Naive thymus-derived CD4-positive, alpha-beta T cell (primary cell): ENCODE measurements at regions not wholly inside any gene's neighbourhood (a gene's known extent, or its start where the extent isn't known, plus 50 kb on each side); places are given as distances from the start of the nearest gene placed in this dataset.

Experiments used
- ATAC-seq: fragments of 150-1000 bp; cut with Tn5 transposase; 2 replicates; pipeline ENCODE4 v1.10.0; 2021; ENCODE audit warnings: mild to moderate bottlenecking, moderate library complexity
- CTCF ChIA-PET: fragments of 350-600 bp; sonication (Branson Sonifier 250); formaldehyde crosslinking; loops from one replicate; lab custom pipeline; 2021; ENCODE audit warnings: antibody characterized with exemption; lab: Charles Lee
- POLR2A ChIA-PET: fragments of 350-600 bp; sonication (Branson Sonifier 250); formaldehyde crosslinking; loops from one replicate; lab custom pipeline; 2021; ENCODE audit warnings: antibody characterized with exemption, inconsistent platforms; lab: Charles Lee
- DNase-seq, 9 donors: peaks; one replicate each; pipeline versions ENCODE4 v3.0.0 to v3.0.0-alpha.2; 2020 to 2022; ENCODE audit warnings: mixed read lengths in 1 of 9
- H3K27ac ChIP-seq: one replicate; pipeline ENCODE4 v1.7.0; 2013; ENCODE audit warnings: mild to moderate bottlenecking, low read depth, low read length, moderate library complexity
- H3K27me3 ChIP-seq, 2 donors: one replicate each; pipeline ENCODE4 v1.7.0; 2013; ENCODE audit warnings: low read length in 2 of 2, mild to moderate bottlenecking in 2 of 2, moderate library complexity in 2 of 2; ENCODE audit not compliant: control insufficient read depth in 2 of 2, insufficient read depth in 2 of 2
- H3K36me3 ChIP-seq, 3 experiments: 1 replicate in 2 of 3; 2 replicates in 1 of 3; pipeline ENCODE4 v1.7.0; 2013; ENCODE audit warnings: low read length in 3 of 3, mild to moderate bottlenecking in 3 of 3, moderate library complexity in 1 of 3; ENCODE audit not compliant: insufficient read depth in 3 of 3, control insufficient read depth in 2 of 3
- H3K4me1 ChIP-seq, 2 donors: one replicate each; pipeline ENCODE4 v1.7.0; 2013; ENCODE audit warnings: low read length in 2 of 2, mild to moderate bottlenecking in 2 of 2, moderate library complexity in 1 of 2; ENCODE audit not compliant: control insufficient read depth in 2 of 2, insufficient read depth in 2 of 2
- H3K4me3 ChIP-seq: 2 replicates; pipeline ENCODE4 v1.7.0; 2013; ENCODE audit warnings: mild to moderate bottlenecking, low read length
- H3K9me3 ChIP-seq, 3 experiments: 1 replicate in 2 of 3; 2 replicates in 1 of 3; pipeline ENCODE4 v1.7.0; 2013; ENCODE audit warnings: low read length in 3 of 3; ENCODE audit not compliant: control insufficient read depth in 2 of 3
- H3K27ac Mint-ChIP-seq, 9 donors: one replicate each; pipeline ENCODE4 v1.8.0; 2020 to 2022; ENCODE audit warnings: mixed read lengths in 9 of 9, mild to moderate bottlenecking in 8 of 9, moderate library complexity in 5 of 9, inconsistent platforms in 2 of 9
- H3K27me3 Mint-ChIP-seq, 5 donors: one replicate each; pipeline ENCODE4 v1.8.0; 2021 to 2022; ENCODE audit warnings: mixed read lengths in 5 of 5, mild to moderate bottlenecking in 1 of 5
- H3K36me3 Mint-ChIP-seq, 5 donors: one replicate each; pipeline ENCODE4 v1.8.0; 2020 to 2022; ENCODE audit warnings: mixed read lengths in 5 of 5, mild to moderate bottlenecking in 3 of 5, inconsistent platforms in 1 of 5
- H3K4me1 Mint-ChIP-seq, 7 donors: one replicate each; pipeline ENCODE4 v1.8.0; 2020 to 2022; ENCODE audit warnings: mixed read lengths in 7 of 7, mild to moderate bottlenecking in 3 of 7, inconsistent platforms in 1 of 7
- H3K4me3 Mint-ChIP-seq, 10 donors: one replicate each; pipeline ENCODE4 v1.8.0; 2020 to 2022; ENCODE audit warnings: mild to moderate bottlenecking in 10 of 10, mixed read lengths in 10 of 10, moderate library complexity in 6 of 10, inconsistent platforms in 2 of 10
- H3K9me3 Mint-ChIP-seq, 11 donors: one replicate each; pipeline ENCODE4 v1.8.0; 2020 to 2022; ENCODE audit warnings: mixed read lengths in 11 of 11, mild to moderate bottlenecking in 4 of 11, inconsistent platforms in 1 of 11, moderate library complexity in 1 of 11
- intact Hi-C, 2 donors: fragments of 100-400 bp; cut with micrococcal nuclease; formaldehyde crosslinking; loops; one replicate each; pipeline ENCODE4 v1.15.1; 2023

- H3K4me3 ChIP-seq: no peak overlapping the region
- no peak overlapping the region for H3K27ac Mint-ChIP-seq
- no peaks in the 10 kb centered on the region for H3K36me3 ChIP-seq
- H3K27ac ChIP-seq: no peak overlapping the region
- ATAC-seq (no peak), DNase-seq (no peak)
- H3K4me3 Mint-ChIP-seq: no peak overlapping the region
- no peaks in the 10 kb centered on the region for H3K4me1 Mint-ChIP-seq
- no peaks in the 10 kb centered on the region for H3K27me3 Mint-ChIP-seq
- H3K9me3 Mint-ChIP-seq: peaks cover 0 to 12% (median 2%) of the 10 kb centered on the region in 11 donors
- intact Hi-C loops: no loop called here
- no peaks in the 10 kb centered on the region for H3K9me3 ChIP-seq
- no peaks in the 10 kb centered on the region for H3K27me3 ChIP-seq
- ChIA-PET POLR2A (no interaction called here), CTCF (no interaction called here)
- no peaks in the 10 kb centered on the region for H3K36me3 Mint-ChIP-seq
- no peaks in the 10 kb centered on the region for H3K4me1 ChIP-seq
Measured at GRCh38 chr13:67298297-67298696, 68.2 kb upstream of the PCDH9 start.

- Mint-ChIP-seq H3K27ac (no peak overlapping the region), H3K36me3 (no peaks in the 10 kb centered on the region), H3K27me3 (no peaks in the 10 kb centered on the region), H3K4me1 (no peaks in the 10 kb centered on the region), H3K4me3 (no peak overlapping the region), H3K9me3 (peaks cover 0 to 9% (median 3%) of the 10 kb centered on the region in 11 donors)
- ChIA-PET CTCF (no interaction called here), POLR2A (no interaction called here)
- Histone ChIP-seq H3K27ac (no peak overlapping the region), H3K4me3 (no peak overlapping the region), H3K27me3 (no peaks in the 10 kb centered on the region), H3K9me3 (no peaks in the 10 kb centered on the region), H3K36me3 (no peaks in the 10 kb centered on the region), H3K4me1 (no peaks in the 10 kb centered on the region)
- DNase-seq (no peak), ATAC-seq (no peak)
- intact Hi-C loops: no loop called here
Measured at GRCh38 chr13:67296511-67296910, 66.4 kb upstream of the PCDH9 start.

GRCh38 chr13:67292886-67293285 is 62.8 kb upstream of the PCDH9 start:
- H3K27ac ChIP-seq: no peak overlapping the region
- intact Hi-C loops: no loop called here
- H3K27me3 Mint-ChIP-seq: no peaks in the 10 kb centered on the region
- H3K27me3 ChIP-seq: no peaks in the 10 kb centered on the region
- no peaks in the 10 kb centered on the region for H3K36me3 Mint-ChIP-seq
- no peaks in the 10 kb centered on the region for H3K36me3 ChIP-seq
- H3K27ac Mint-ChIP-seq: no peak overlapping the region
- ATAC-seq (no peak), DNase-seq (no peak)
- H3K4me1 Mint-ChIP-seq: no peaks in the 10 kb centered on the region
- H3K4me3 Mint-ChIP-seq: no peak overlapping the region
- POLR2A ChIA-PET: no interaction called here
- H3K9me3 ChIP-seq: no peaks in the 10 kb centered on the region
- H3K4me3 ChIP-seq: no peak overlapping the region
- peaks cover 0 to 5% (median under 1%) of the 10 kb centered on the region in 11 donors for H3K9me3 Mint-ChIP-seq
- H3K4me1 ChIP-seq: no peaks in the 10 kb centered on the region
- CTCF ChIA-PET: no interaction called here

GRCh38 chr13:67285611-67286010 is 55.5 kb upstream of the PCDH9 start:
- H3K27me3 ChIP-seq: no peaks in the 10 kb centered on the region
- H3K36me3 Mint-ChIP-seq: no peaks in the 10 kb centered on the region
- ChIA-PET CTCF (interaction anchor here (0.6 kb wide), 1 partner anchor 749 kb away, joined by 3 read pairs; no protein-coding TSS in a partner anchor), POLR2A (no interaction called here)
- no peak for ATAC-seq
- H3K36me3 ChIP-seq: no peaks in the 10 kb centered on the region
- H3K4me3 ChIP-seq: no peak overlapping the region
- no peaks in the 10 kb centered on the region for H3K9me3 Mint-ChIP-seq
- H3K4me1 ChIP-seq: no peaks in the 10 kb centered on the region
- no peaks in the 10 kb centered on the region for H3K9me3 ChIP-seq
- no peak overlapping the region for H3K27ac ChIP-seq
- no peaks in the 10 kb centered on the region for H3K4me1 Mint-ChIP-seq
- H3K4me3 Mint-ChIP-seq: no peak overlapping the region
- no peaks in the 10 kb centered on the region for H3K27me3 Mint-ChIP-seq
- H3K27ac Mint-ChIP-seq: no peak overlapping the region
- intact Hi-C loops: no loop called here
- no peak for DNase-seq

- peaks cover 0 to 4% (median 0%) of the 10 kb centered on the region in 11 donors for H3K9me3 Mint-ChIP-seq
- intact Hi-C loops: no loop called here
- H3K4me1 Mint-ChIP-seq: no peaks in the 10 kb centered on the region
- H3K27me3 ChIP-seq: no peaks in the 10 kb centered on the region
- no peak overlapping the region for H3K27ac ChIP-seq
- ATAC-seq (no peak), DNase-seq (no peak)
- no peaks in the 10 kb centered on the region for H3K36me3 Mint-ChIP-seq
- H3K4me3 Mint-ChIP-seq: no peak overlapping the region
- CTCF ChIA-PET: no interaction called here
- POLR2A ChIA-PET: no interaction called here
- peaks cover 0 to 6% (median 0%) of the 10 kb centered on the region in 5 donors for H3K27me3 Mint-ChIP-seq
- H3K9me3 ChIP-seq: no peaks in the 10 kb centered on the region
- no peak overlapping the region for H3K4me3 ChIP-seq
- H3K36me3 ChIP-seq: no peaks in the 10 kb centered on the region
- H3K4me1 ChIP-seq: no peaks in the 10 kb centered on the region
- no peak overlapping the region for H3K27ac Mint-ChIP-seq
Measured at GRCh38 chr13:67283637-67284036, 53.5 kb upstream of the PCDH9 start.

- no peaks in the 10 kb centered on the region for H3K36me3 Mint-ChIP-seq
- ChIA-PET CTCF (no interaction called here), POLR2A (no interaction called here)
- Histone ChIP-seq H3K27ac (no peak overlapping the region), H3K4me3 (no peak overlapping the region), H3K36me3 (no peaks in the 10 kb centered on the region), H3K4me1 (no peaks in the 10 kb centered on the region), H3K9me3 (no peaks in the 10 kb centered on the region), H3K27me3 (no peaks in the 10 kb centered on the region)
- no peaks in the 10 kb centered on the region for H3K4me1 Mint-ChIP-seq
- no peak overlapping the region for H3K4me3 Mint-ChIP-seq
- H3K9me3 Mint-ChIP-seq: peaks cover 0 to 4% (median 0%) of the 10 kb centered on the region in 11 donors
- intact Hi-C loops: no loop called here
- ATAC-seq (no peak), DNase-seq (no peak)
- H3K27me3 Mint-ChIP-seq: peaks cover 0 to 6% (median 0%) of the 10 kb centered on the region in 5 donors
- no peak overlapping the region for H3K27ac Mint-ChIP-seq
Measured at GRCh38 chr13:67281466-67281865, 51.3 kb upstream of the PCDH9 start.
